PC-9 (cell line): ENCODE measurements at regions not wholly inside any gene's neighbourhood (a gene's known extent, or its start where the extent isn't known, plus 50 kb on each side); places are given as distances from the start of the nearest gene placed in this dataset.

ENCODE experiments used
- BruUV-seq: library from RNA; stranded (reverse); fragments of 400-500 nt; replicated peaks from 2 replicates; lab custom pipeline; 2021; lab: Mats Ljungman, UMichigan
- CTCF ChIA-PET: fragments of 300-600 bp; sonication (Branson Sonifier 250); formaldehyde crosslinking; loops from one replicate; lab custom pipeline; 2022; ENCODE audit warnings: antibody characterized with exemption; lab: Charles Lee
- POLR2A ChIA-PET: fragments of 300-600 bp; sonication (Branson Sonifier 250); formaldehyde crosslinking; loops from one replicate; lab custom pipeline; 2022; ENCODE audit warnings: antibody characterized with exemption; ENCODE audit not compliant: unreplicated experiment; lab: Charles Lee
- DNase-seq, 2 experiments: peaks; one replicate each; pipeline versions ENCODE4 v3.0.0 to v3.0.0-alpha.2; 2015 to 2022; ENCODE audit warnings: mixed read lengths in 1 of 2
- H2AFZ ChIP-seq: fragments of 200-600 bp; sonication (generic); 2 replicates; pipeline ENCODE4 v1.8.1; 2017; ENCODE audit warnings: antibody characterized with exemption
- H3F3A ChIP-seq: fragments of 200-600 bp; sonication (generic); 2 replicates; pipeline ENCODE4 v1.8.1; 2017; ENCODE audit warnings: antibody characterized with exemption, mild to moderate bottlenecking, low read depth; ENCODE audit not compliant: insufficient read depth
- H3K27ac ChIP-seq: fragments of 200-600 bp; sonication (generic); 2 replicates; pipeline ENCODE4 v1.6.1; 2016; ENCODE audit warnings: mixed run types
- H3K27me3 ChIP-seq: fragments of 200-600 bp; sonication (generic); 2 replicates; pipeline ENCODE4 v1.6.1; 2016; ENCODE audit warnings: low read depth, mixed run types; ENCODE audit not compliant: insufficient read depth
- H3K36me3 ChIP-seq: fragments of 200-600 bp; sonication (generic); 2 replicates; pipeline ENCODE4 v1.6.1; 2016; ENCODE audit warnings: low read depth, mixed run types
- H3K4me1 ChIP-seq: fragments of 200-600 bp; sonication (generic); replicated peaks from 2 replicates; pipeline ENCODE4 v1.6.1; 2016; ENCODE audit warnings: mixed run types; ENCODE audit not compliant: insufficient read depth
- H3K4me2 ChIP-seq: fragments of 200-600 bp; sonication (generic); 2 replicates; pipeline ENCODE4 v1.6.1; 2017; ENCODE audit warnings: mixed run types
- H3K4me3 ChIP-seq: fragments of 200-600 bp; sonication (generic); 2 replicates; pipeline ENCODE4 v1.6.1; 2016; ENCODE audit warnings: mixed run types
- H3K79me2 ChIP-seq: fragments of 200-600 bp; sonication (generic); 2 replicates; pipeline ENCODE4 v1.6.1; 2017; ENCODE audit warnings: low read depth, mixed run types
- H3K9me2 ChIP-seq: fragments of 200-600 bp; sonication (generic); 2 replicates; pipeline ENCODE4 v1.8.1; 2017; ENCODE audit warnings: mild to moderate bottlenecking; ENCODE audit not compliant: insufficient read depth
- H3K9me3 ChIP-seq: fragments of 200-600 bp; sonication (generic); 2 replicates; pipeline ENCODE4 v1.8.1; 2016; ENCODE audit warnings: low read depth; ENCODE audit not compliant: insufficient read depth
- H4K20me1 ChIP-seq: fragments of 200-600 bp; sonication (generic); 2 replicates; pipeline ENCODE4 v1.8.1; 2017; ENCODE audit not compliant: insufficient read depth
- EZH2 ChIP-seq: fragments of 200-600 bp; sonication (generic); IDR thresholded peaks from 2 replicates; pipeline ENCODE4 v1.8.0; 2017; ENCODE audit warnings: antibody characterized with exemption, low read depth
- intact Hi-C: fragments of 100-400 bp; cut with micrococcal nuclease; formaldehyde crosslinking; loops from one replicate; pipeline ENCODE4 v1.10.0; 2022; ENCODE audit not compliant: unreplicated experiment
- TF ChIP-seq, protein P1 (sequence below): fragments of 200-600 bp; sonication (generic); conservative IDR thresholded peaks from 2 replicates; pipeline ENCODE4 v1.6.1; 2017; ENCODE audit warnings: mixed run types, antibody characterized with exemption, mild to moderate bottlenecking, moderate library complexity

DNA sequence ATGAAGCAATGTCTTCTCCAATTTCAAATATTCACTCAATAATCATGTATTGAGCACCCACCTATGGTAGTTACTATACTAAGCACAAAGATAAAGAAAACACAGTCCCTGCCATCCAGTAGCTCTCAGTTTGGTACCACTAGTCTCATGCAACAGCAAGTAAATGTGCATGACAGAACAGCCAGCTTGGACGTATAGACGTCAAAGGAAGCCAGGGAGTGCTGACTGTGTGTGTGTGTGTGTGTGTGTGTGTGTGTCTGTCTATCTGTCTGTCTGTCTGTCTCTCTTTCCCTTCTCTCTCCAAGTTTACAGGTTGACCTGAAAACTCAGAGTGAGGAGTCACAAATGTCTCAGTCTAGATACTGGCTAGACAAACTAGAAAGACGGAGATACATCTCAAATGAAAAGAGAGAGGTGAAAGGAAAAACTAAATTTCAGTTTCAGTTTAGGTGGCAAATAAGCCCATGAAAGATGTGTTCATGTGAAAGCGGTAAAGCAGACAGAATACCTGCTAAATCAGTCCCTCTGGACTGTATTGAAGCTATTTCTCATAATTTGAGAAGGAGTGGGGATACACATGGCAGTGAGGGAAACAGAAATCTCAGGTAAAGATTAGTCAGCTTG, 141.1 kb upstream of the PTPRG start:
- Histone ChIP-seq H4K20me1 (no peaks in the 10 kb centered on the region), H3K36me3 (no peaks in the 10 kb centered on the region), H3K4me1 (no peaks in the 10 kb centered on the region), H3K4me2 (no peak overlapping the region), H3K27me3 (no peaks in the 10 kb centered on the region), H3K9me2 (no peaks in the 10 kb centered on the region), H3K79me2 (no peaks in the 10 kb centered on the region), H3K27ac (no peak overlapping the region), H3F3A (no peaks in the 10 kb centered on the region), H3K9me3 (no peaks in the 10 kb centered on the region), H2AFZ (no peak overlapping the region), H3K4me3 (no peak overlapping the region)
- BruUV-seq = no TSS peak
- intact Hi-C loops = no loop called here
- CTCF ChIA-PET = no interaction called here
- TF ChIP-seq EZH2 = no peak
- TF ChIP-seq, protein P1, sequence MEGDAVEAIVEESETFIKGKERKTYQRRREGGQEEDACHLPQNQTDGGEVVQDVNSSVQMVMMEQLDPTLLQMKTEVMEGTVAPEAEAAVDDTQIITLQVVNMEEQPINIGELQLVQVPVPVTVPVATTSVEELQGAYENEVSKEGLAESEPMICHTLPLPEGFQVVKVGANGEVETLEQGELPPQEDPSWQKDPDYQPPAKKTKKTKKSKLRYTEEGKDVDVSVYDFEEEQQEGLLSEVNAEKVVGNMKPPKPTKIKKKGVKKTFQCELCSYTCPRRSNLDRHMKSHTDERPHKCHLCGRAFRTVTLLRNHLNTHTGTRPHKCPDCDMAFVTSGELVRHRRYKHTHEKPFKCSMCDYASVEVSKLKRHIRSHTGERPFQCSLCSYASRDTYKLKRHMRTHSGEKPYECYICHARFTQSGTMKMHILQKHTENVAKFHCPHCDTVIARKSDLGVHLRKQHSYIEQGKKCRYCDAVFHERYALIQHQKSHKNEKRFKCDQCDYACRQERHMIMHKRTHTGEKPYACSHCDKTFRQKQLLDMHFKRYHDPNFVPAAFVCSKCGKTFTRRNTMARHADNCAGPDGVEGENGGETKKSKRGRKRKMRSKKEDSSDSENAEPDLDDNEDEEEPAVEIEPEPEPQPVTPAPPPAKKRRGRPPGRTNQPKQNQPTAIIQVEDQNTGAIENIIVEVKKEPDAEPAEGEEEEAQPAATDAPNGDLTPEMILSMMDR = no peak
- DNase-seq = no peak
- POLR2A ChIA-PET = no interaction called here

DNA sequence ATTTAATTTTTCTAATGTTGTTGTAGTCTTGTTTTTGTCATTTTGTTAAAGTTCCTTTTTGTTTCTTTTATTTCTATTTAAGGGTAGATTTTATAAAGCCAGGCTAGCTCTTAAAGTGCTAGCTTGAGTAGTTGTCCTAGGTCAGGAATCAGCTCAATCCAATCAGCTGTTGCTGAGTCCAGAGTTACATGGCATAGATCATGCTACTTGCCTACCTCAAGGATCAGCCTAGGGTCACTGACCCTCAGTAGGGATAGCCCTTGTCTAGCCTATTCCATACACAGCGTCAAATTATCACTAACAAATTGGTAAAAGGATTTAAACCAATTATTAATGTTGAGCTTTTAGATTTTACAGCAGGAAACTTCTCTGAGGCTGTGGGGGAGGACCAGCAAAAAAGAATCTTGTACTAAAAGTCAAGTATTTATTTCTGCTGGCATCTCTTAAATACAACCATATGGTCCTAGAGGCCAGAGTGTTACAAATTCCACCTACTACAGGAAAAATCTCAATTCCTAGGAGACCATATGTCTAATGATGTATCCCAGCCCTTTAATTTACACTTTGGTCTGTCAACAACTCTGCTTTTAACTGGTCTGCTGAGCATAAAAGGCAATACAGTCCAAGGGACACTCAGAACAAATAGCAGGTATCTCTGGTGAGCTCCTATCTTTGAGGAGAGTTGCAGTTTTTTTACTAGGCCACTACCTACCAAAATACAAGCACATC, 138.3 kb upstream of the PTPRG start:
- no peaks in the 10 kb centered on the region for H3K79me2 ChIP-seq
- no peaks in the 10 kb centered on the region for H3K4me1 ChIP-seq
- no peak overlapping the region for H3K4me3 ChIP-seq
- ChIA-PET CTCF (no interaction called here), POLR2A (no interaction called here)
- no peak for TF ChIP-seq EZH2
- H3K27me3 ChIP-seq = no peaks in the 10 kb centered on the region
- no peaks in the 10 kb centered on the region for H3K36me3 ChIP-seq
- no peaks in the 10 kb centered on the region for H3F3A ChIP-seq
- no peak overlapping the region for H2AFZ ChIP-seq
- no peaks in the 10 kb centered on the region for H4K20me1 ChIP-seq
- intact Hi-C loops = no loop called here
- BruUV-seq = no TSS peak
- H3K9me2 ChIP-seq = no peaks in the 10 kb centered on the region
- no peaks in the 10 kb centered on the region for H3K9me3 ChIP-seq
- DNase-seq = no peak
- H3K4me2 ChIP-seq = no peak overlapping the region
- H3K27ac ChIP-seq = no peak overlapping the region

DNA sequence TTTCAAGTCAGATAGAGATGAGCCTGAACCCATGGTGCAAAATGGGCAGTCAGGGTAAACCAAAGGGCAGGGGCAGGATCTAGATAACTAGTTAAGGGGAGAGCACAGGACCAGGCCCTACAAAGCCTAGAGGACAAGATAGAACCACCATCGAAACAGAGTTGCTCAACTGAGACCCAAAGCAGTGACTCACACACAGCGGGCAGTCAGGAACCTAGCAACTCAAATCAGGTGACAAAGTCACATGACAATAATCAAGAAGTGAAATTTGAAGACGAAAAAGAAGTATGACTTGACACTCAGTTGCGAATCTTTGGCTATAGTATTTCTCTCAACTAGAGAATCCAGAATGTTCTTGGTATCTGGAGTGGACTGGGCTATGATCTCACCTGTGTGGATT, 136.0 kb upstream of the PTPRG start:
- H3K27me3 ChIP-seq = no peaks in the 10 kb centered on the region
- H3K79me2 ChIP-seq = no peaks in the 10 kb centered on the region
- no peak overlapping the region for H3K4me2 ChIP-seq
- no peaks in the 10 kb centered on the region for H3F3A ChIP-seq
- intact Hi-C loops = no loop called here
- no peak overlapping the region for H3K4me3 ChIP-seq
- no peak for DNase-seq
- H3K27ac ChIP-seq = no peak overlapping the region
- no TSS peak for BruUV-seq
- H3K9me2 ChIP-seq = no peaks in the 10 kb centered on the region
- H3K9me3 ChIP-seq = no peaks in the 10 kb centered on the region
- TF ChIP-seq EZH2 = no peak
- TF ChIP-seq, protein P1 = no peak
- POLR2A ChIA-PET = no interaction called here
- H3K4me1 ChIP-seq = no peaks in the 10 kb centered on the region
- no peak overlapping the region for H2AFZ ChIP-seq
- H4K20me1 ChIP-seq = no peaks in the 10 kb centered on the region
- CTCF ChIA-PET = no interaction called here
- H3K36me3 ChIP-seq = no peaks in the 10 kb centered on the region
